Fibroblast of lung (primary cell): ENCODE measurements at regions not wholly inside any gene's neighbourhood (a gene's known extent, or its start where the extent isn't known, plus 50 kb on each side); places are given as distances from the start of the nearest gene placed in this dataset.

Experiments used
- CTCF ChIP-seq, 2 donors: IDR thresholded peaks in 1 of 2; conservative IDR thresholded peaks in 1 of 2; 1 replicate in 1 of 2; 2 replicates in 1 of 2; pipeline ENCODE4 v1.5.1; 2011 to 2012; ENCODE audit warnings: low read length in 2 of 2, control low read depth in 1 of 2, inconsistent platforms in 1 of 2, low read depth in 1 of 2, mild to moderate bottlenecking in 1 of 2
- EZH2 ChIP-seq: IDR thresholded peaks from 2 replicates; pipeline ENCODE4 v1.5.1; 2012; ENCODE audit warnings: low read length, control low read depth, mild to moderate bottlenecking; ENCODE audit errors: missing control alignments

DNA sequence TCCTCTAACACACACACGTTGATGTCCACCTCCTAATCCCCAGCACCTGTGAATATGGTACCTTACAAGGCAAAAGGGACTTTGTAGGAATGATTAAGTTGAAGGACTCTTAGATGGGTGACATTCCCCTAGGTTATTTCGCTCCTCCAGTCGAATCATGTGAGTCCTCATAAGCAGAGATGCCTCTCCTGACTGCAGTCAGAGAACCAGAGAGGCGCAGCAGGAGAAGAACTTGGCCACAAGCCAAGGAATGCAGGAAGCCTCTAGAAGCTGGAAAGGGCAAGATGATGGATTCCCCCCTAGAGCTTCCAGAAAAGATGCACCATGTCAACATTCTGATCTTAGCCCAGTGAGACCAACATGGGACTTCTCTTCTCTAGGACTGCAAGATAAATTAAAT lies 133.1 kb upstream of the PTPRT start:
- TF ChIP-seq CTCF (conservative IDR thresholded peaks at IDR 0.05 in 1 of 2, IDR thresholded peaks at IDR 0.05 in 1 of 2; ENCODE audit: low read depth in 1 of 2, low read length in 2 of 2) (no peak), EZH2 (no peak)
